ENCODE measurements at regions not wholly inside any gene's neighbourhood (a gene's known extent, or its start where the extent isn't known, plus 50 kb on each side); places are given as distances from the start of the nearest gene placed in this dataset.
A peak's percentile ranks its signal among the peaks of the same experiment; 100 is the strongest.

- H3K9me3 ChIP-seq: no peaks in the 10 kb centered on the region
- no peak overlapping the region for H3K27ac ChIP-seq
- no peaks in the 10 kb centered on the region for H3K27me3 ChIP-seq
- H3K4me3 ChIP-seq: no peak overlapping the region
- no peaks in the 10 kb centered on the region for H3K4me1 ChIP-seq
- DNase-seq: no peak
- intact Hi-C loops (cut with DNase I; ENCODE audit: low total_unique reads): no loop called here
- no peaks in the 10 kb centered on the region for H3K36me3 ChIP-seq
- TF ChIP-seq, protein P1, sequence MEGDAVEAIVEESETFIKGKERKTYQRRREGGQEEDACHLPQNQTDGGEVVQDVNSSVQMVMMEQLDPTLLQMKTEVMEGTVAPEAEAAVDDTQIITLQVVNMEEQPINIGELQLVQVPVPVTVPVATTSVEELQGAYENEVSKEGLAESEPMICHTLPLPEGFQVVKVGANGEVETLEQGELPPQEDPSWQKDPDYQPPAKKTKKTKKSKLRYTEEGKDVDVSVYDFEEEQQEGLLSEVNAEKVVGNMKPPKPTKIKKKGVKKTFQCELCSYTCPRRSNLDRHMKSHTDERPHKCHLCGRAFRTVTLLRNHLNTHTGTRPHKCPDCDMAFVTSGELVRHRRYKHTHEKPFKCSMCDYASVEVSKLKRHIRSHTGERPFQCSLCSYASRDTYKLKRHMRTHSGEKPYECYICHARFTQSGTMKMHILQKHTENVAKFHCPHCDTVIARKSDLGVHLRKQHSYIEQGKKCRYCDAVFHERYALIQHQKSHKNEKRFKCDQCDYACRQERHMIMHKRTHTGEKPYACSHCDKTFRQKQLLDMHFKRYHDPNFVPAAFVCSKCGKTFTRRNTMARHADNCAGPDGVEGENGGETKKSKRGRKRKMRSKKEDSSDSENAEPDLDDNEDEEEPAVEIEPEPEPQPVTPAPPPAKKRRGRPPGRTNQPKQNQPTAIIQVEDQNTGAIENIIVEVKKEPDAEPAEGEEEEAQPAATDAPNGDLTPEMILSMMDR (IDR thresholded peaks at IDR 0.05): no peak
These were observed 182.1 kb upstream of the FBXL4 start for GRCh38 chr6:99129835-99130234.

DNA sequence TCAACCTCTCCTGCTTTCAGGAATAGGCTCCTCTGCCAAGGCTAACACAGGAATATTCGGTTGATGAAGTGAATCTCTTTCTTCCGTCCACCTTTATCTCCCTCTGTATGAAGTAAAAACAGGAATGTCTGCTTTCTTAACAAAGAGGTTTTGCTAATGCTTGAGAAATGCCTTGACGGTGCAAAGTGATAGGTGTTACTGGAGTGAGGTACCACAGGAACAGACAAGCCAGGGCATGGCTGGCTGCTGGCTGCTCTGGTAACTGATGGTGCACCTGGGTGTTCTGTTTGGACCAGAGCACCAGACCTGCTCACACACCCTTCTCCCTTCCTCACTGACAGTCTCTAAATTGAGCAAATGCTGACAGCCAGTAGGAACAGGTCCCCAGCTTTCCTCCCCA is 174.0 kb upstream of the FBXL4 start:
- intact Hi-C loops (cut with DNase I; ENCODE audit: low total_unique reads): no loop called here
- no peaks in the 10 kb centered on the region for H3K9me3 ChIP-seq
- no peak overlapping the region for H3K4me3 ChIP-seq
- no peak overlapping the region for H3K27ac ChIP-seq
- no peak for DNase-seq
- no peaks in the 10 kb centered on the region for H3K4me1 ChIP-seq
- peaks cover 0 to 4% of the 10 kb centered on the region in 2 donors for H3K27me3 ChIP-seq
- H3K36me3 ChIP-seq: no peaks in the 10 kb centered on the region
- TF ChIP-seq, protein P1 (IDR thresholded peaks at IDR 0.05): no peak

- intact Hi-C loops (cut with DNase I; ENCODE audit: low total_unique reads): no loop called here
- Histone ChIP-seq H3K27me3 (peaks cover 0 to 4% of the 10 kb centered on the region in 2 donors), H3K9me3 (no peaks in the 10 kb centered on the region), H3K27ac (no peak overlapping the region), H3K4me1 (no peaks in the 10 kb centered on the region), H3K36me3 (no peaks in the 10 kb centered on the region), H3K4me3 (no peak overlapping the region)
- DNase-seq: no peak
- TF ChIP-seq, protein P1 (IDR thresholded peaks at IDR 0.05): no peak
These were observed 172.9 kb upstream of the FBXL4 start for GRCh38 chr6:99120641-99121040.

DNA sequence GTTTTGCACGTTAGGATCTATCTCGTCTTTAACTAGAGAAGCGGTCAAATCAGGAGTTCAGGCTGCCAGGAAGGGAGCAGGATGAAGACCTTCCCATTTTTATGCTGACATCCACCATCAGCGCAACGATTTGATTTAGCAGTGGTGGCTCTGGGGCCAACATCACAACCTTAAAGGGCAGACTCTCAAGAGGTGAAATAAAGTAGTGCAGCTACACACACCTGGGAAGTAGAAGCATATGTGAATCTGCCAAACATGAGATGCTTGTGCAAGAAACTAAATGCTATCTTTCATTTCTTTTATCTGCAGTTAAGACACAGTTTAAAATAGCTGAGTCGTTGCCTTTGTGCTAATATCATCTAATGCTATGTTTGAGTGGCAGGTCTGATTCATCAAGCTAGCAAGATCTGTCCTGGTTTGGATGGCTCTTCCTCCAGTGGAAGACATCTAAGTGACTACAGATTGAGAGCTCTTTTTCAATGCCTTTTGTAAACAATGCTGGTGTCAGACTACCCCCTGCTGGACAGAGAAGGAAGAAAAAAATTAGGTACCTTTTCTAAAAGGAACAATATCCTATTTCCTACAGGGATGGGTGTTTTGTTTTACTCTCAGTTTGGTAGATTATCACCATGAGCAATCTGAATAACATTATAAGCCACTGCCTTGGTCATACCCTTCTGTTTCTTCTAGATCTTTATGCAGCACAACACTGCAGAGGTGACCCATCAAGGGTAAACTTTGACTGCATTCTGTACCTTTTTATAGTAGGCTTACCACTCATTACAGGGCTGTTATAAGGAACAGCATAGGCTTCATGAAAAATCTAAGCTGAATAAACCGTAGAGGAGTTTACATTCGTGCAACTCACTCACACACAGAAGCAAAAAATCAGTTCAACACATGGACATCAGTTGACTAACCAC is 171.6 kb upstream of the FBXL4 start:
- Histone ChIP-seq H3K4me1 (no peaks in the 10 kb centered on the region), H3K36me3 (no peaks in the 10 kb centered on the region), H3K27ac (no peak overlapping the region), H3K9me3 (no peaks in the 10 kb centered on the region), H3K4me3 (no peak overlapping the region), H3K27me3 (peaks cover 0 to 4% of the 10 kb centered on the region in 2 donors)
- intact Hi-C loops (cut with DNase I; ENCODE audit: low total_unique reads): no loop called here
- TF ChIP-seq, protein P1 (IDR thresholded peaks at IDR 0.05): peak; percentile 61 to 65
- DNase-seq: no peak

DNA sequence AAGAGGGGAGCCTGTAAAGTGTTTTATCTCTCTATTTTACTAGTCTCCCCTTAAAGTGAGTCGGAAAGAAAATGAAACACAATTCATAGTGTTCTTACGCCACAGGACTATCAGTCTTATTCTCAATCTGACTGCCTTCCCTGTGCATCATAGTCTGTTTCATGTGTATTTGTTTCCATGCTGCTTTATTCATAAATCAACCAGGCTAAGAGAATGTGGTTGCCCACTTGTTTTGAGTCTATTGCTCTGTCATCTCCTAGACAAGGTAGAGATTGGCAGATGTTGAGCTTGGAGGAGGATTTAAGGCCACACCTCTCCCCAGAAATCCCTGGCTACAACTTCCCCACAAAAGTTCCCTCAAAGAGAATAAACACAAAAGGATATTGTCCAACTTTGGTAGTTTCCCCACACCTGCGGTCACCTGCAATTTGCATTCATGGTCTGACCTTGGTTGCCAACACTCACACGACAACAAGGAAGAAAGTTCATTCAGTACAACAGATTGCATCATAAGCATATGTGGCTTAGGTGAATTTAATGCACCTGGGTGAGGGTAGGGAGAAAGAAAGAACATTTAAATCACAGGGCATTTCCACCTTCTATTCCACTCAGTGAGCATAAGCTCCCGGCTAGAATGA is 167.1 kb upstream of the FBXL4 start:
- DNase-seq: no peak
- intact Hi-C loops (cut with DNase I; ENCODE audit: low total_unique reads): no loop called here

More for the DNA sequence above, 167.1 kb upstream of the FBXL4 start:
- H3K9me3 ChIP-seq: no peaks in the 10 kb centered on the region
- H3K4me1 ChIP-seq: no peaks in the 10 kb centered on the region
- no peak overlapping the region for H3K27ac ChIP-seq
- H3K4me3 ChIP-seq: no peak overlapping the region
- H3K27me3 ChIP-seq: no peaks in the 10 kb centered on the region
- no peaks in the 10 kb centered on the region for H3K36me3 ChIP-seq
- TF ChIP-seq, protein P1 (IDR thresholded peaks at IDR 0.05): no peak

All from tibial artery (tissue), 4 donors.